ENCODE measurements at regions not wholly inside any gene's neighbourhood (a gene's known extent, or its start where the extent isn't known, plus 50 kb on each side); places are given as distances from the start of the nearest gene placed in this dataset.

- TF ChIP-seq CTCF (IDR thresholded peaks at IDR 0.05) = no peak
- no peaks in the 10 kb centered on the region for H3K9me3 ChIP-seq
Observed at GRCh38 chrX:151323054-151323453, 74.0 kb upstream of the VMA21 start.

GRCh38 chrX:151336809-151337208 lies 60.2 kb upstream of the VMA21 start:
- H3K9me3 ChIP-seq = no peaks in the 10 kb centered on the region
- H3K4me3 ChIP-seq = no peak overlapping the region
- no peak for TF ChIP-seq CTCF (IDR thresholded peaks at IDR 0.05)
- no peaks in the 10 kb centered on the region for H3K36me3 ChIP-seq (ENCODE audit: insufficient read depth in 1 of 2, low read depth in 1 of 2)
- DNase-seq = no peak
- no peak for ATAC-seq
- no peak overlapping the region for H3K27ac ChIP-seq
- no peaks in the 10 kb centered on the region for H3K4me1 ChIP-seq
- H3K27me3 ChIP-seq (ENCODE audit: insufficient read depth in 3 of 3, low read length in 2 of 3) = no peaks in the 10 kb centered on the region
- intact Hi-C loops (cut with DNase I) = no loop called here

More at GRCh38 chrX:151323054-151323453, 74.0 kb upstream of the VMA21 start:
- Histone ChIP-seq H3K27ac (no peak overlapping the region), H3K4me1 (no peaks in the 10 kb centered on the region), H3K4me3 (no peak overlapping the region), H3K27me3 (ENCODE audit: insufficient read depth in 3 of 3, low read length in 2 of 3) (no peaks in the 10 kb centered on the region), H3K36me3 (ENCODE audit: insufficient read depth in 1 of 2, low read depth in 1 of 2) (no peaks in the 10 kb centered on the region)
- intact Hi-C loops (cut with DNase I) = no loop called here
- ATAC-seq (no peak), DNase-seq (no peak)

- intact Hi-C loops (cut with DNase I) = no loop called here
- 41 to 64% (median 44%) methylated on average over 2 of the region's 2 CpGs for WGBS, 3 donors
- ATAC-seq (no peak), DNase-seq (no peak)
- H3K27me3 ChIP-seq (ENCODE audit: insufficient read depth in 3 of 3, low read length in 2 of 3) = peaks cover 0 to 9% (median 0%) of the 10 kb centered on the region in 3 donors
- H3K27ac ChIP-seq = no peak overlapping the region
- H3K36me3 ChIP-seq (ENCODE audit: insufficient read depth in 1 of 2, low read depth in 1 of 2) = no peaks in the 10 kb centered on the region
- H3K4me3 ChIP-seq = no peak overlapping the region
- TF ChIP-seq CTCF (IDR thresholded peaks at IDR 0.05) = no peak
- H3K9me3 ChIP-seq = no peaks in the 10 kb centered on the region
- H3K4me1 ChIP-seq = no peaks in the 10 kb centered on the region
Observed at GRCh38 chrX:151346931-151347543, 50.0 kb upstream of the VMA21 start.

Measured in psoas muscle (tissue), 7 donors.